ENCODE measurements at regions not wholly inside any gene's neighbourhood (a gene's known extent, or its start where the extent isn't known, plus 50 kb on each side); places are given as distances from the start of the nearest gene placed in this dataset.
"Not testable (repeated sequence)": the region's sequence is repeated elsewhere in the genome, so short reads cannot be mapped to it uniquely, and the experiment has no call there.

DNA sequence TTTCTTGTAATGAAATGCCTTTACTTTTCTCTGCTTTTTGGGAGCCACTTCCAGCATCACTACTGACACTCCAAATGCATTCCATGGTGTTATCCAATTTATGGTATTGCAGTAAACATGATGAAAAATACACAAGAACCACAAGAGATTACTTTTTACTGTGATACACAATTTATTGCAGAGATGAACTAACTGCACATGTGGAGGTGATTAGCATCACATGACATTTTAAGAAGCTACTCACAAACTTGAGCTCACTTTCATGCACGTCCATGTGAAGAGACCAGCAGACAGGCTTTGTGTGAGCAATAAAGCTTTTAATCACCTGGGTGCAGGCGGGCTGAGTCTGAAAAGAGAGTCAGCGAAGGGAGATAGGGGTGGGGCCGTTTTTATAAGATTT lies 780.5 kb upstream of the GOT2 start:
- no peak for ATAC-seq
- intact Hi-C loops (cut with DNase I), result no loop called here
- DNase-seq, result no peak

DNA sequence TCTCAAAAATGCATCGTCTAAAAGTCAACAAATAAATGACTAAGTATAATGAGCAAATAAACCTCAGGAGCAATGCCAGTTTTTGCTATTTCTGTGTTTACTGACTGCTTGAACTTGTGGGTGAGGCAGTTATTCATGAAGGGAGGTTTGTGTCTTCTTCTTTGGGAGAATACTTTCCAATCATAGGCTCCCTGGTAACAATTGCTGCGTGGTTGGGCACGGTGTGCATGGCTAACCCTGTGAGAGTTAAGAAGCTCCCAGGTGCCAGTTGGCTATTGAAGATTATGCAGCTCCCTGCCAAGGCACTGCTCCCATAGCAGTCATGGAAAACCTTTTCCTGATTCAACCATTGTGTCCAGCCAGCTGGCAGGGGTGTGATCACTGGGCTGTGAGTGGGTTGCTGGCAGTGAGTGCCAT lies 775.9 kb upstream of the GOT2 start:
- DNase-seq (no peak), ATAC-seq (no peak)
- intact Hi-C loops (cut with DNase I), result no loop called here

DNA sequence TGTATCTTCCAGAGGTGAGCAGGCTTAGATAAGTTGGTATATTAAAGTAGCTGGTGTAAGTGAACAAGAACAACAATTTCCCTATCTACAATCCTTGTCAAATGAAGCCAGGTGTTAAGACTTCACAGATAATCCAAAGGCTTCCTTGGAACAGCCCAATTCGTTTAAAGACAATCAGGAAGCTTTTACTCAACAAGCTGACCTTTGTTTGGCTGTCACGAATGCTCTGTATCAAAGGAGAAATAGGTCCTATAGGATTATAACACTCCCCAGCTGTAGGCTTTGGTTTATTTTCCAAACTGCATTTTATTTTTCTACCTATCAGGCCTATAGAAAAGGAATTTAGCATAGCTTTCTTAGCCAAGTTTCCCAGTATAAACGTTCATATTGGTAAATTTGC lies 766.5 kb upstream of the GOT2 start:
- no peak for ATAC-seq
- intact Hi-C loops (cut with DNase I), result no loop called here

DNA sequence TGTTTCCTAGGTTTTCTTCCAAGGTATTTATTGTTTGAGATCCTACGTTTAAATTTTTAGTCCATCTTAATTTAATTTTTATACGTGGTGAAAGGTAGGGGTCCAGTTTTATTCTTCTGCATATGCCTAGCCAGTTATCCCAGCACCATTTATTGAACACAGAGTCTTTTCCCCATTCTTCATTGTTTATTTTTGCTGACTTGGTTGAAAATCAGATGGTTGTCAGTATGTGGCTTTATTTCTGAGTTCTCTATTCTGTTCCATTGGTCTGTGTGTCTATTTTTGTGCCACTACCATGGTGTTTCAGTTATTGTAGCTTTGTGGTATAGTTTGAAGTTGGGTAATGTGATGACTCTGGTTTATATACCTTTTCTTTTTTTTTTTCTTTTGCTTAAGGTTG lies 753.0 kb upstream of the GOT2 start:
- no peak for DNase-seq
- intact Hi-C loops (cut with DNase I), result no loop called here
- ATAC-seq, result no peak

More for the DNA sequence above, 766.5 kb upstream of the GOT2 start:
- DNase-seq, result no peak

DNA sequence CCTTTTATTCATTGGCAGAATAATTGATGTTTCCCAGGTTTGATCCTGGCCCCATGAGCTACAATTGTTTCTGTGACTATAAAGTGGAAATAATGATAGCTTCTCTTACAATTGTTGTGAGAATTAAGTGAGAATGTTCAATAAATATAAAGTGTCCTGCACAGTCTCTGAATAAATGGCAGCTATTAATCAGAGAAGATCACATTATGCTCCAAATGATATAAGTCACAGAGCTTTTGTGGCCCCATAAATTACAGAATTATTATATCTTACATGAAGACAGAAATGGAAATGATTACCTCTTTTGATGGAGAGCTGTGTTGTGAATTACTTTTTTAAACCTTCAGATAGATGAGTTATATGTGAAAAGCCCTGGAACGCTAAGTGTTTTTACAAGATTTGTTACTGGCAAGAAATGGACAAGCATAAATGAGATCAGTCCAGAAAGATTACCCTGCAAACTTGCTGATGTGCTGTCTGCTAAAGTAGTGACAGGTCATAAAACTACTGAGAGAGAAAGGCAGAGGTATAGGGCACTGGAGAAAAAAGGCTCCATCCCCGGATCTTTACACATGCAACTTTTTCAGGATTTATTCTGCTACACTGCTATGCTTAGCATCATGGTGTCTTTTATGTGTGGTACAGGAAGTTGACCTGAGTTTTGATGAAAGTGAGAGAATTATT lies 750.9 kb upstream of the GOT2 start:
- ATAC-seq (no peak), DNase-seq (no peak)
- intact Hi-C loops (cut with DNase I), result no loop called here

DNA sequence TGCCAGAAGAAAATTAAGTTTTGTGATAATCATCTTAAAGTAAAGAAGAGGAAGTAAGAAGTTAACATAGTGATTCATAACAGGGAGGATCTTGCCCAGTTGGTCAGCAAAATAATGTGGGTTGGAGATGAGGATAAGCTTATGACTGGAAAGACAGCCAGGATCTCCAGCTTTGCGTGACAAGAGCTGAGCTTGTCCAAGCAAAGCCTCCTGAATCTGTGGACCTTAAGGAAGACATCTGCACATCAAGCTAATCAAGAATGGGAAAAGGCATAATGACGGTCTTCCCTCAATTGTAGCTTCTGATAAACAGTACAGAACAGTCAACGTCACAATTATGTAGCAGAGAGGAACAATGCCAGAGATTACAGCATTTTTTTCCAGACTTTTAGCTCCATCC lies 744.7 kb upstream of the GOT2 start:
- no peak for ATAC-seq
- intact Hi-C loops (cut with DNase I), result no loop called here
- no peak for DNase-seq

DNA sequence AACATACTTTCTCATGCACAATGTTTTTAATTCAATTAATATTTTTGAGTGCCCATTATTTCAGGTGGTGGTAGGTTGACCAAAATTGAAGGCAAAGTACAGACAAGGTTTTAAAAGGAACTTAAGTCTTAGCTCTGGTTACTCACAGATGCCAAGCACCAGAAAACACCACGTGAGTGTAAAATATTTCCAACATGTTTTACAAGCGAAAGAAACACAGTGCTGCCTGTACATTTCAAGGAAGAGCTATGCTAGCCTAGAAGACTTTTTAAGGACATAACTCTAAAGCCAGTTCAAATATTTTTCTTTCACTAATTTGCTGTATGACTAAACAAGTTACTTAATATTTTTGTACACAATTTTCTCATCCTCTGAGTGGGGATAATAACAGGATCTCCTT lies 736.4 kb upstream of the GOT2 start:
- DNase-seq (no peak), ATAC-seq (no peak)
- intact Hi-C loops (cut with DNase I), result no loop called here

DNA sequence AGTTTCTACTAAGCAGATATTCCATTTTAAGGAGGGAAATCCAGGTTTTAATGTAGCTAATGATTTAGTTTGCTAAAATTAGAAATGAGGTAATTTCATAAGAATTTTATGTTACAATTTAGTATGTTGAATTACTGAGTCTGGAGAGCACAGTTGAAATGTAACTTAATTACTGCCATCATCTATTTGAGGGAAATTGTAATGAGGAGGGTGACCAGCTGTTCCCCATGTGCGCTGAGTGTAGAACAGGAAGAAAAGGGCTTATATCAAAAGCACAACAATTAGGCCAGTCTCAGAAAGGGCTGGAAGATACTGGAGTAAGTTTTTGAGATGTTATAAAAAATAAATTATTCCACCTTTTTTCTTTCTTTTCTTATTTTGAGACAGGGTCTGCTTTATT lies 735.1 kb upstream of the GOT2 start:
- DNase-seq (no peak), ATAC-seq (no peak)
- intact Hi-C loops (cut with DNase I), result no loop called here

DNA sequence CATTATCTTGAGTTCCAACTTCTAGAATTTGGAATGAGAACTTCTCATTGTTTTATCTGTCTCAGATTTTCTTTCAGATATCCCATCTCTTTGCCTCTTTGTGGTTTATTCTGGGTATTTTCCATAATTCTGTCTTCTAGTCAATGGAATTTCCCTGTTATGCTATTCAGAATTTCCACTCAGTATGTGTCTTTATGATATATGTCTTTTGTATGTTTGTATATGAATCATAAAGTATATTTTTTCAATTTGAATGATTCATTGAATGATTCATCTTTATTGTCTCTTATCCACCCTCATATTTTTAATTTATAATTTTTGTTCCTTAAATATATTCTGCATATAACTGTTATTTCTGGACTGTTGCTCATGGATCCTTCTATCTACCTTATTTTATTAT lies 729.7 kb upstream of the GOT2 start:
- DNase-seq (no peak), ATAC-seq (no peak)
- intact Hi-C loops (cut with DNase I), result no loop called here

DNA sequence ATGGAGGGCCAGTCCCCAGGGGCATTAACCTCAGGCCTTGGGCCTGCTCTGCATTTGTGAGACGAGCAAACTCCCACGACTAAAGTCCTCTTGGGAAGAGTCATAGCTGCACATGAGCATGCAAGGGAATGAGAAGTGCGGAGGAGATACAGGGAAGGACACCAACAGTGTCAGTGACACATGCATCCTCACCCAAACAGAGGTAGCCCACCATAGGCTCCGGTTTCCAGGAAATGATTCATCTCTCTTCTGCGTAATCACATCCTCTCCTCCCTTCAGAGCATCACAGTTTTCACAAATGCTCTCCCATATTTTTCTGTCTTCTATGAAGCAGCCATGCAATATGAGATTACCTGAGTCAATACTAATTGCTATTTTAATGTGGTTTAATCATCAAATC lies 725.7 kb upstream of the GOT2 start:
- ATAC-seq (no peak), DNase-seq (no peak)
- intact Hi-C loops (cut with DNase I), result no loop called here

DNA sequence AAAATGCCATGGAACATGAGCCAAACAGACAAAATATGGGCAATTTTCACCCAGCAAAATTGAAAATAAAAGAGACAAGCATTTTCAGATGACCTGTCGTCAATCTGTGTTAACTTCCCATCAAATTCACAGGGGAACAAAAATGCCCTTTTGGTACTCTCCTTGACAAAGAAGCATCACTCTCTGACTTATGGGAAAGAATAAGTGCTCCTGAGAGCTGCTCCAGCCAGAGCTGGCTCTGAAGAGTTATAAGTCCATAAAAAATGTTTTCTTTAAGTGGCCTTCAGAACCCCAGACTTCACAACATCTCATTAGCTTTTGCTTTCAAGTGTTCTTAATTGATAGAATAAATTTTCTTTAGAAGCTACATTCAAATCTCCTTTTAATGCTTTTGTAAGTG lies 721.4 kb upstream of the GOT2 start:
- no peak for DNase-seq
- intact Hi-C loops (cut with DNase I), result no loop called here
- ATAC-seq, result no peak

DNA sequence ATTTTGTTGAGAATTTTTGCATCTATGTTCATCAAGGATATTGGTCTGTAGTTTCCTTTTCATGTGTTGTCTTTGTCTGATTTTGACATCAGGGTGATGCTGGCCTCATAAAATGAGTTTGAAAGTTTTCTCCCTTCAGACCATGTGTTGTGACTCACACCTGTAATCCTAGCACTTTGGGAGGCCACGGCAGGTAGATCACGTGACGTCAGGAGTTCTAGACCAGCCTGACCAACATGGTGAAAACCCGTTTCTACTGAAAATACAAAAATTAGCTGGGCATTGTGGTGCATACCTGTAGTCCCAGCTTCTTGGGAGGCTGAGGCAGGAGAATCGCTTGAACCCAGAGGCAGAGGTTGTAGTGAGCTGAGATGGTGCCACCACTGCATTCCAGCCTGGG lies 716.4 kb upstream of the GOT2 start:
- DNase-seq; intact Hi-C loops (cut with DNase I); ATAC-seq: not testable (repeated sequence)

DNA sequence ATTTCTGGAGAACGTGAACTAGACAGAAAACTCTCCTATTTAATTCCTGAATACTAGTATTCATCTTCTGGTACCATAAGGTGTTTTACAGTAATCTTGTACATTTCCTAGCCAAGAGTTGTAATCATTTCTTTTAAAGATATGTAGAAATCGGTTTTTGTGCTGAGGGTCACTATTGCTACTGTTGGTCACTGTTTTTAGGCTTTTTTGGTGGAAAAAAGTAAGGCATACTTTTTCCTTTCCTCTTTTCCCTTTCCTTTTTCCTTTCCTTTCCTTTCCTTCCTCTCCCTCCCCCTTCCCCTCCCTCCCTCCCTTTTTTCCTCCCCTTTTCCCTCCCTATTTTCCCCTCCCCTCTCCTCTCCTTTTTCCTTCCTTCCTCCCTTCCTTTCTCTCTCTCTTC lies 706.4 kb upstream of the GOT2 start:
- DNase-seq, result no peak
- intact Hi-C loops (cut with DNase I), result no loop called here
- no peak for ATAC-seq

DNA sequence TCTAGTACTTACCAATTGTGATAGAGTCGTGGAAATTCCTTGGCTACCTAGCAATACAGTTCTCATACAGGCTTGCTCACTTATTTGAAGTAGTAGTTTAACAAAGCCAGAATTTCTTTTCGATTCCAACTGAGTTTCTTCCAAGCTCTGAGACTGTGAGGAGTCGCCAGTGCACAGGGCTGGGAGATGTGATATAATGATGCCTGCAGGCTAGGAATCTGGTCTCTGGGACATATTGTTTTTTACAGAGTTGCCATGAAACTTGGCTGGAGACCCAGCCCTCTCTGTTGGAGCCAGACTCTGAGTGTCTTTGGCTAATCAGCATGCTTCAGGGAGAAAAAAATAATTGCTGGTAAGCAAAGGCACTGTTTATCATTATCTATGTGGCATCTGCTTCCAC lies 698.8 kb upstream of the GOT2 start:
- DNase-seq (no peak), ATAC-seq (no peak)
- intact Hi-C loops (cut with DNase I), result no loop called here

DNA sequence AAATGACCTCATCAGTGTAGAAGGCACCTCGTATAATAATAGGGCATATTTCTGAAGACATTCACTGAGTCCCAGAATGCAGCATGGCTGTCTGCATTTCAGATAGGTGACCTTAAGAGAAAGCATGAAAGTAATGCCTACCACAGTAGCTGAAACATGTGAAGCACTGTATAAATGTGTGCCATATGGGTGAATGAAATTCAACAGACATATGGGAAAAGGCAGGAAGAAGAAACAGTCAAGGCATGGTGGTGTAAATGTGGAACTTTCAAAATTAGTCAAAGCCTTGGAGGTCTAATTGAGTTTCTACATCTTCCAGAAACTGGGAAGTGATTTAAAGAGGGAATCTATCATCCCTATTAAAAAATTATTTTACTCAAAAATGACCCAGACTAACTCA lies 698.2 kb upstream of the GOT2 start:
- ATAC-seq, result no peak
- intact Hi-C loops (cut with DNase I), result no loop called here
- no peak for DNase-seq

DNA sequence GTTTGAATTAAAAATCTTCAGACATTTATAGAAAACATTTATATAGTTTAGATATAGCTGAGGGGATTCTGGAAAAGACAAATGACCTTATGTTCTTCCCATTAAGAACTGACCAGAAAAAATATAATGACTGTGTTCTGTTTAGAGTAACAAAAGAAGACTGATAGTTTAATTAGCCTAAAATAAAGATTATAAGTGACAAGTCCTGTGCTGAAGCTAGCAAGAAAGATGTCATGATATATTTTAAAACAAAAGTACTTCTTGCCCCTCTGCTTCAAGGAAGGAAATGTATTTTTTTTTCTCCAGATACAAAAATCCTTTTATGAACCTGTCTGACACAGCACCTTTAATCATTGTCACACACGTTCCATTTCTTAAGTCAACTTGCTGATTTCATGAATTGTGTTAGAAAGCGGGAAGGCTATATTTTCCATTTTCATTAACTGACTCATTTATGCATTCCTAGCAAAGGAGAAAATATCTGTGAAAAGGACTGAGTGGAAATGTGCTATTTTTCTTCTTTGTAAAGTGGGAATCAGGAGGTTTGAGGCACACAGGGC lies 690.7 kb upstream of the GOT2 start:
- intact Hi-C loops (cut with DNase I), result no loop called here
- no peak for ATAC-seq
- DNase-seq, result no peak

DNA sequence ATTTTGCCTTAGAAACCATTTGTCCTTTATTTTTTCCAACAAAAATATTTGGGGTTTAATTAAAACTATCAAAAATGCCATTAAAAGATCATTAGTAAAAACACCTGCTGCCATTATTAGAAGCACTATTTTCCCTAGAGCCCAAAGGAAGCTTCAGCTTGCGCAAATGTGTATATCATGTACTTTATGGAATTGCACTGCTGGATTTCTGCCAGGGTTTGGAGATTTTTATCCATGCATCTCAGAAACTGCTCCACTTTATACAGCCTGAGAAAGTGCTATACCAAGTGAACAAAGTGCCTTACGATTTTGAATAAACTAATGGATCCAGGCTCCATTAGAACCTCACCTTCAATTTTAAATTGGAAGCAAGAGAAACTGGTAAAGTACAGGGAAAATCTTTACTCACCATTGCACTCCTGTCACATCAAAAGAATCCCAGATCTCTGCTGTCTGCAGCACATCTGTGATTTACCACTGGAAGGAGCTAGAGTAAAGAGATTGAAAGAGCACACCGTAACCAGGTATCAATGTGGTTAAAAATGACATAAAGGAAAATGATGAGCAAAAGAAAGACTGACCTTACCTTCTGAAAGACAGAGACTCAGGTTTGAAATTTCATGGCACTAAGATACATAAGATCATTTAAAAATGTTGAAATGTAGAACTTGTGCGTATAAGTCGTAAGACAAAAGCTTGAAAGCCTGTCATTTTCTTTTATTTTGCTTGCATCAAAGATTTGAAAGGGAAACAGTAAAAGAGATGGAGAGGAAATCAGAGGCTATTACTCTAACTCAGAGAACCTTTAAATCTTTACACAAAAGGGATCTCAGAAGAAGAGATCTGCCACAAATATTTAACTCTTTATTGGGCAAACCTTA lies 678.1 kb upstream of the GOT2 start:
- DNase-seq, result no peak
- intact Hi-C loops (cut with DNase I), result no loop called here
- no peak for ATAC-seq

DNA sequence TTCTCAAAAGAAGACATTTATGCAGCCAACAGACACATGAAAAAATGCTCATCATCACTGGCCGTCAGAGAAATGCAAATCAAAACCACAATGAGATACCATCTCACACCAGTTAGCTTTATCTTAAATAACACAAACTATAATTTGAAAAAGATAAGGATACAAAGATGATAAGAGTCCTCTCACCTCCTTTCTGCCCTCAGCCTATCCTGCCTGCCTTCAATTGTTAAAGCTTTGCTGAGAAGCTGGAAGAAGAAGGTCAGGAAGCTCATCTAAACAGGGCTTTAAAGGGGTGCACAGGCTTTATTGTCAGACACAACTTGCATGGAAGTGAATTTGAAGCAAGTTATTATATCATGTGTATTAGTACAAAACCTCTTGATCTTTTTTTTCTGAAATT lies 676.3 kb upstream of the GOT2 start:
- ATAC-seq (no peak), DNase-seq (no peak)
- intact Hi-C loops (cut with DNase I), result no loop called here

DNA sequence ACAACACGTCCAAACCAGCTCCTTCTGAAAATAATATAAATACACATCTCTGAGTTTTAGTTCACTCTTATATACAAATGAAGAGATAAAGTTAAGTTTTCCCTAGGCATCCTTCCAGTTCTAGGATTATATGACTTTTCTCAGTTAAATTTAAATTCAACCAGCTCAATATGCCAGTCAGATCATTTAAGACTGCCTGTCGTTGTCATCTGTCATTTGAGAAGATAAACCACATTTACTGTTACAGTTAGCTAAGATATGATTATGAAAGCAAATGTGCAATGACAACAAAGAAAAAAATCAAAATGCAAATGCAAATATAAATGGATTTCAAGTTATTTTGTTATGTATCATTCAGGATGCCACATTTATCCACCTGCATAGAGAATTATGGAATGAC lies 671.7 kb upstream of the GOT2 start:
- intact Hi-C loops (cut with DNase I), result no loop called here
- no peak for ATAC-seq

DNA sequence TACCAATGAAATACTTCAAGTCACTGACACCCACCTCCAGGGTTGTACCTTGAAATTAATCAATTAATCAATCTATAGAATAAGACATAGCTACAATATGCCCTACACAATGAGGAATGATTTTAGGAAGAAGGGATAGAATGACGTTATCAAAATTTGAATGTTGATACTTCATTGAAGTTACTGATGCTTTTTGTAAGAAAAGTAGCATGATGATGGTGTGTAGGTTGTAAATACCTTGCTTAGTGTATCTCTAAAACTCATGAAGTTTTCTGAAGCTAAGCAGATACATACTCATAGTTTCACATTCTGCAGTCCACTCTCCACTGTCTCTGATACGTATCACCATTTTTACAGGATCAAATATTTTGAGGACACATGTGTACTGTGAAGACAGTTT lies 670.4 kb upstream of the GOT2 start:
- DNase-seq, result no peak
- ATAC-seq, result no peak
- intact Hi-C loops (cut with DNase I), result no loop called here

More for the DNA sequence above, 671.7 kb upstream of the GOT2 start:
- no peak for DNase-seq

DNA sequence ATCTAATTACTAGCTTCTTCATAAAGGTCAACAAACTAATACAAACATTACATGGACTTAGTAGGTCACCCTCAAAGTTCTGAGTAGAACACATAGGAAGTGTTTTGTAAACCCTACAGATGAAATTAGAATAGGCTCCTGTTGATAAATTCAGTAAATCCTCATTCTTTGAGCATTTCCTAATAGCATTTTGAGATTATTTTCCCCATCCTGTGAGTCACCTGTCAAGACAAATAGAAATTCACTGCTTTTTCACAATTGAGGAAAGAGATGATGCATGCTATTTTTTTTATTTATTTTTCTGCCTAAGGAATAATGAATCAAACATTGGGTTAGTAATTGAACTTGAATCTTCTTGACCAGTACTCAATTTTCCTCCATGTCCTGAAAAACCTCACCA lies 666.7 kb upstream of the GOT2 start:
- intact Hi-C loops (cut with DNase I), result no loop called here
- no peak for DNase-seq
- no peak for ATAC-seq

Measured in left cardiac atrium (tissue), 4 donors.